Hematopoietic multipotent progenitor cell treated with erythropoietin and hydrocortisone succinate and interleukin-3 and kit ligand, for 17 days (in vitro differentiated cells): ENCODE measurements at regions not wholly inside any gene's neighbourhood (a gene's known extent, or its start where the extent isn't known, plus 50 kb on each side); places are given as distances from the start of the nearest gene placed in this dataset.

Source experiments
- DNase-seq: peaks from one replicate; pipeline ENCODE4 v3.0.0-alpha.2; 2015; ENCODE audit warnings: low spot score

DNA sequence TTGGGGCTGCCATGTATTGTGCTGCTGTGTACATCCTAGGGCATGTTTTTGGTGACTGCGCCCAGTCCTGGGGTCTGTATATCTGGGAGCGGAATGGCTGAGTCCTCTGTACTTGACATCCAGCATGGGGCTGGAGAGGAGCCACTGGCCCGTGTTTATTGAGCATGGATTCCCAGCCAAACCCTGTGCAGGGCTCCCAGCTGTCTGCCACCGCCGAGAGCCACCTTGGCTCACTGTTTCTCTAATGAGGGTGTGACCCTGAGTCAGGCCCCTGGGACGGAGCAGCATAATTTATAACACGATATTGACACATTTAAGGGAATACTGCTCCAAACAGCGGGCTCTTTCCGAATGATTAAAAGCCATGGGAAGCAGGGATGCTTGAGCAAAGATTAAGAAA, 211.5 kb upstream of the PWP1 start:
- DNase-seq = no peak

DNA sequence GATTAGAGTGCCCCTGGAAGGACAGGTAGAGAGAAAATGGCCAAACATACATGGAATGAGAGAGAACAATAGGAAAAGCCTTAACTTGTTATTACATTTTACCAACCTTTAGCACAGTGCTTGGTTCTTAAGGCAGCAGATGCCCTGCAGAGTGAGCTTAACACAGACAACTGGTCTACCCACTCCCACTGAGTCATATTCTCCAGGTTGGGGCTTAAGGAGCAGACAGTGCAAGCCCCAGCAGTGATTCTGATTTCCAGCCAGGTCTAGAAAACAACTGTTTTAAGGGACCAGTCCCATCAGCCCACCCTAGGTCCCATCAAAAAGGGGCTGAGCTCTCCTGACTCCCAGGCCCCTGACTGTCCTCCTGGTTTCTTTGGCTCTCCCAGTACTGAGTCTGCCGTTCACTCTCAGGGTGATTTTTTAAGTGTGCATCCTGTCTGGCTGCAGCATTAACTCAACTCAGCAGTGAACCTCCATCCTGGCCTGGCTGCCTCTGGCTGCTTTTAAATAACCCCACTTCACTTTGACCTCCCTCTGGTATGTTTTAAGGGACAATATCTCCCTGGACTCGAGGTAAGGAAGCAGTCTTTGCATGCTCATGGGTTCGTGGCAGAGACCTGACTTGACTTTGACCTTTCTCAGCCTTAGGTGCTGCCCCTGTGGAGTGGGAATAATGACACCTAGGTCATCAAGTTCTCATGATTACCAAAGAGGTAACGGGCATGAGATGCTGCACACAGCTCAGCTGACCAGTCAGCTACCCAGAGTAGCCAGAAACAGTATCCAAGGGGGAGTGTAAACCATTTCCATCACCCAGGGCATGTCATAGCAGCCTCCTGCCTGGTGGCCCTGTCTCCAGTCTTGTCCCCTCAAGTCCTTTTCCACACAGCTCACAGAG, 210.7 kb upstream of the PWP1 start:
- DNase-seq = no peak

DNA sequence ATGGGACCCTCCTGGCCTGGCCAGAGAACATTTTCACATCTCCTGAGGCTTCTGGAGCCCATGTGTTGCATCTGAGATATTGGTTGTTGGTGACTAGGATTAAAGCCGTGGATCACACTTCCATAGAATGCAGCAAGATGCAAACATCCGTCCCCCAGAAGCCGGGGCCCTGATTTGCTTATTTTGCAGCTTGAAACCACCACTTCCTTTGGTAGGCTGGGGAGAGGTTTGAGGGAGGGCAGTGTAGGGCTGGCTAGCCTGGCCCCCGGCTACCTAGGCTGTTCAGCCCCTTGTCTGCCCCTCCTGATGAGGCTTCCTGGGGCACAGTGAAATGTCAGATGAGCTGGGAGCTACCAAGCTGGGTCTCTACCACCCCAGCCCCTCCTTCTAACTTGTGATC, 209.7 kb upstream of the PWP1 start:
- DNase-seq = no peak

DNA sequence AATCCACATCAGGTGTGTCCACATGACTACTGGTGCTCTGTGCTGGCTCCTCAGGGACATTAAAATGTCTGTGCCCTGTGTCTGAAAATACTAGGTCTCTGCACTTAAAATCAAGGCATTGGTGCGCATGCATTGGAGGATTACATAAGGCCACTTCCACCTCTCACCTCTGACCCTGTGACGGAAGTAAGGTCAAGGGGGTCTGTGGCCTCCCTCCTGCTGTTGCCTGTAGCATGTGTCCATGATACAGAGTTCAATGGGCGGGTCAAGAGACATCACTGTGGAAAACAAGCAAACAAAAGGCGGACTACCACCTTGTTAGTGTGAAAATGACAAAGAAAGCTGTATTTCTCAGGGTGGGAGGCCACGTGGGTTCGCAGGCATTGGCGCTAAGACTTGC, 208.6 kb upstream of the PWP1 start:
- DNase-seq = no peak

DNA sequence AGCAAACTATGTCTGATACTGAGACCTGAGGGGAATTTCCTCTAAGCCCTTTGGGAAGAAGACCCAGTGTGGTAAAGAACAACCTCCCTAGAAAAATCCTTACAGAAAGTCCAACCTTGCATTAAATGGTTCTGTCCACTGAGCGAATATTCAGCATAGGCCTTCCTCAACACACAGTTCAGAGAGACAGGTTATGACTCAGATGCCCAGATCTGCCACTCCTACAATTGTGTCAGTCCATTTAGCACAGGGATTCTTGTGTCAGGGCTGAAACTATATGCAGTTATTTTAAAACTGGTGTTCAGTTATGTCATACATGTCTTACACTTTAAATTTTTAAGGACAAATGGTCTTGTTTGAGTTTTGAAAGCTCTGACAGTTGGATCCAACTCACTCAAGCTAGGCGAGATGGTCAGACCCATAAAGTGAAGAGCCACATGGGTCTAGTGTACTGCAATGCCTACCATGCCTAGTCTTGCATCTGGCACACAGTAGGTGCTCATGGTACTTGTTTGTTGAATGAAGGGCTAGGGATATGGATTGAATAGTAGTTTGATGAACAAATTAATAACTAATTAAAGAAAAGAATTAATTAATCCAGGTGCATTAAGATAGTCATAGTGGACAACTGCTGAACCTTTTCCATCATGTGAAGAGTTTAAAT, 207.5 kb upstream of the PWP1 start:
- no peak for DNase-seq

DNA sequence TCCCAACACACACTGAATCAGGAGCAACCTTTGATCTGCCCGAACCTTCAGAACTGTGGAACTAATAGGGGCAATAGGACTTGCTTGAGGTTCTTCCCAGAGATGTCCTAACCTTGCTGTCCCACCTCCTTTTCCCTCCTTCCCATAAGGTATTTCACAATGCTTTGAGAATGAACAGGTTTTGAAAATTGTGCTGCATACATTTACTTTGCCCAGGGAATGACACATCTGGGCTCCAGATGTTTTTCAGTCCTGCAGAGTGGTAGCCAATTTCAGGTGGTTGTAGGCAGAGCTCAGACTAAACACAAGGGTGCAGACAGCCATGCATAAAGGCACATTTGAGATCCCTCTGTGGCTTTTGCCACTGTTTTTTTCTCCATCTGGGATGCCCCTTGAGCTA, 206.7 kb upstream of the PWP1 start:
- DNase-seq = no peak

DNA sequence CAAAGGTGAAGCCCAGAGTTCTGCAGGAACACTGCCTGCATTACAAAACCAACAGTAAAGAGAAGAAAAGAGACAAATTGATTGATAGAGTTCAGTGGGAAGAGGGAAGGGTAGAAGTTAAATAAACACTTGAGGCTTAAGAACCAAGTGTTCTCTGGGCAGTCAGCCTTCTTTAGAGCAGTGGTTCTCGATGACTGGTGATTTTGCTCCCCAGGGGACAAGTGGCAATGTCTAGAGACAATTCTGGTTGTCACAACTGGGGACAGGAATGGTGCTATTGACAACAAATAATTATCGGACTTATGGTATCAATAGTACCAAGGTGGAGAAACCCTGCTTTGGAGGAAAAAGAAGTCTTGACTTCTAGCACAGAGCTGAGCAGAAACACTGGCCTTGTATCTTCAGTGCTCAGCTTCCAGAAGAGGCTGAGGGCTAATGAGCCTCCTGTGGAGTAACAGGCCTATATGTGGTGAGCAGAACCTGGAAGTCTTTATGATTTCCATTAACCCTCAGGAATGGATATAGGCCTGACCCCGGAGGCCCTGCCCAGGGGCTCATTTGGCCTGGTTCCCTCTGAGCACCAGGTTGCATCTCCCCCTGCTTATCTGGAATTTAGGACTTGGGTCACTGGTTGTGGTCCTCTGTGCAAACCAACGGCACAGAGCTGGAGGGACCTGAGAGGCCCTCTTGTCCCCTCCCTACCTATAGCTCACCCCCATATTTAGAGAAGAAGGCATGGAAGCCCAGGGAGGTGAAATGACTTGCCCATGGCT, 204.6 kb upstream of the PWP1 start:
- DNase-seq = no peak

DNA sequence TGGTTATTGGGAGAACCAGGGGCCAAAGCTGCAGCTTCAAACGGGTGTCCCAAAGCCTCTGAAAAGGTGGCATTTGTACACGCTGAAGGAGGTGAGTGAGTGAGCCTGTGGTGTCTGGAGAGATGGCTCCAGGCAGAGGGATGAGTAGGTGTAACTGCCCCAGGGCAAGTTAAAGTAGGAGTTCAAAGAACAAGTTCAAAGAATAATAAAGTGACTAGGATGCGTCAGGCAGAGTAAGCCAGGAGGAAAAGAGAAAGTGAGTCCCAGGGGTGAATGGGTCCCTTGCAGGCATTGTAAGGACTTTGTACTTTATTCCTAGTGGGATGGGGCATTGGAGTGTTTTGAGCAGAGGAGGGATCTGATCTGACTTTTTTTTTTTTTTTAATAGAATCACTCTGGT, 201.4 kb upstream of the PWP1 start:
- DNase-seq = no peak

DNA sequence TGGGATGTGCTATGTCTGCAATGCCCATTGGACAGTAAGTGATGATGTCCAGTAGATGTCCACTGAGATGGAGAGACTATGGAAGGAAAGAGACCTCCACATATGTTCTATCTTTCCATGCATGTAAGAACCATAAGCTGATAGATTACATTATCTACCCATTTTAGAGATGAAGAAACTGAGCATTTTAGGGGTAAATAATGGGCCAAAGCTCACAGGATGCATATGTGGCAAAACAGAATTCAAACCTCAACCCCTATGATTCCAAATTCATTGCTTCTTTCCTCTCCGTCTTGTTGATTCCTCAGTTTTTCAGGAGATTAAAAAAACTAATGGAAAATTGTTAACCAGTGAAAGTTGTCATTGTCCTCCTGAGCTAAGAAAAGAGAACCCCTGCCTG, 200.7 kb upstream of the PWP1 start:
- no peak for DNase-seq

DNA sequence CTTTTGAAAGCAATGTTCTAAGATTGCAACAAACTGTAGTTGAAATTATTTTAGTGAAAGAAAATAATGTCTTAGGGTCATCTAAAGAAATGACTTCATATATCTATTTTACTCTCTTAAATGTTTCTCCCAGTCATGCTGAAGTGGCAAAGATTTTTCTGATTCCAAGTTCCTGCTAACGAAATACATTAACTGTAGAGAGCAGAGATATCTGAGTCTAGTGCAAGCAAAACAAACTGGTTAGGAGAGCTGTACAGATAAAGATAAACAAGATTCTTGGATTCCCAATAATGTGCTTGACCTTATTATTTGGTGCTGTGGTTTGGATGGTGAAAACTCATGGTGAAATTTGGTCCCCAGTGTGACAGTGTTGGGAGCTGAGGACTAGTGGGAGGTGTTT, 199.9 kb upstream of the PWP1 start:
- DNase-seq = no peak

DNA sequence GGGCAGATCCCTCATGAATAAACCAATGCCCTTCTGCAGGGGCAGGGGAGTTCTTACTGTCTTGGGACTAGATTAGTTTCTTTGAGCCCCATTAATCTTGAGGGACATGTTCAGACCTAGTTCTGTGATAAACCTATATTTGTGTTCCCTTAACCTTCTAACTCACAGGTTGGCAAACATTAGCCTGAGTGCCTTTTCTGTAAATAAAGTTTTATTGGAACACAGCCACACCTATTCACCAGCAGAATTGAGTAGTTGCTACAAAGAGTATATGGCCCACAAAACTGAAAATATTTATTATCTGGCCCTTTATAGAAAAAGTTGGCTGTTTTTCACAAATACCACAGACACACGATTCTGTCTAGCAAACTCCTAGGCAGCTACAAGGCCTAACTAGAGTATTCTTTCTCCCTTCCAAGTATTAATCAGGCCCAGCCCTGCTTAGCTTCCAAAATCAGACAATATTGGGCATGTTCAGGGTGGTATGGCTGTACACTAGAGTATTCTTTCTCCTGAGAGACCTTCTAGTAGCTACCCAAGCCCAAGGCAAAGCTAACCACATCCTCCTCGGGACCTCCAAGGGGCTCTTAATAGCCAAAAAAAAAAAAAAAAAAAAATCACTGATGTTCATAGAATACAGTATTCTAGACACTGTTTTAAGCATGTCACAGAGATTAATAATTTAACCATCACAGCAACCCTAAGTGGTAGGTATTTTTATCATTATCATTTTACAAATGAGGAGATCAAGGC, 199.3 kb upstream of the PWP1 start:
- no peak for DNase-seq

DNA sequence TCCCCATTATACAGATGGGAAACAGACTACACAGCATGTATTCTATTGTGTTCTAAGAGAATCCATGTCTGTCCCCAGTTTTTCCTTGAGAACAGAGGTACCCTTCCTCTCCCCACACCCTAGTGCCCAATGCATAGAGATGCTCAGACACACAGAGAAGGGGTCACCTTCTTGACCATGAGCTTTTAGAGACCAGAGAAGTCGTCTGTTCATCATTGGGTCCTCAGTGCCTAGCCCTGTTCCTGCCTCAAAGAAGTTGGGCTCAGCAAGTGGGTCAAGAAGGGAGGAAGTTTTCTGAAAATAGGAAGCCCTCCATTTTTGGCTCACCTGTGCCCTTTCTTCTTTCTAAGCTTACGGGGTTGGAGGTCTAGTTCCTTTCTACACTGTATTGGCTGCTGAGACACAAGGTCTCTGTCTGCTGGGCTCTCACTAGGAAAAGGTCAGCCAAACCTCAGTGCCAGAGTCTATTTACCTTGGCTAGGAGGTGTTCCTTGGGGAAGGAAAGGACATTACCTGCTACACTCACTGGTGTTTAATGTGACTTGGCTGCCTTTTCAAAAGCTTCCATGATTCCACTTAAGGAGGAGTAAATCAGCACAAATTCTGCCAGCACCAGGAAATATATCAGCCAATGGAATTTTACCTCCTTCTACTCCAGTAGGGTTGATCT, 198.5 kb upstream of the PWP1 start:
- DNase-seq = no peak

DNA sequence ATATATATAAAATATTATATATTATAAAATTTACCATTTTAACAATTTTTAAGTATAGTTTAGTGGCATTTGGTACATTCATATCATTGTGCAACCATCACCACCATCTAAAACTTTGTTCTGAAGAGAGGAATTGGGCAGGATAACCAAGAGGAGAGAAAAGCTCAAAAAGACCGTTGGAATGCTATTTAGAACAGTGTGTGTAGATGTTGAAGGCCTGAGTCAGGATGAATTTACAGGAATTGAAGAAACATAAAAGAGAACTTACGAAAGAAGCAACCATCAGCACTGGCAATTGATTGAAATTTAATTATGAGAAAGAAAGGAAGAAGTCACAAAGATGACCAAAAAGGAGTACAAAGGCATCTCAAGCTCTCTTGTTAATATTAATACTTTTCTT, 196.9 kb upstream of the PWP1 start:
- no peak for DNase-seq

DNA sequence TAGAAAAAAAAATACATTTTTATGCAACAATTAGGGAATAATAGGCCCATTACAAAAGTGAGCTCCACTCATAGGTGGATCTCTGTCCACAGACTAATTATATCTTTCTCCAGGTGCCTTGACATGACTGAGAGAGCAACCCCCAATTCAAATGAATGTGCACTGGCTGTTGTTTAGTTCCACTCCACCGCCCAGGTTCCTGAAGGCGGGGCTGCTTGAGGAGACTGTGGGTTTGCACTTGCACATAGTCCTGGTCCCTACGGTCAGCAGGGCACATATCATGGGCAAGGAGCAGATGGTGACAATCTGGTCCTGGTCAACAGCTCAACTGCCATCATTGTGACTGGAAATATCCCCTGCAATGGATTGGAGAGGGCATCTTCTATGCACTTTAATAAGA, 195.6 kb upstream of the PWP1 start:
- DNase-seq = no peak

DNA sequence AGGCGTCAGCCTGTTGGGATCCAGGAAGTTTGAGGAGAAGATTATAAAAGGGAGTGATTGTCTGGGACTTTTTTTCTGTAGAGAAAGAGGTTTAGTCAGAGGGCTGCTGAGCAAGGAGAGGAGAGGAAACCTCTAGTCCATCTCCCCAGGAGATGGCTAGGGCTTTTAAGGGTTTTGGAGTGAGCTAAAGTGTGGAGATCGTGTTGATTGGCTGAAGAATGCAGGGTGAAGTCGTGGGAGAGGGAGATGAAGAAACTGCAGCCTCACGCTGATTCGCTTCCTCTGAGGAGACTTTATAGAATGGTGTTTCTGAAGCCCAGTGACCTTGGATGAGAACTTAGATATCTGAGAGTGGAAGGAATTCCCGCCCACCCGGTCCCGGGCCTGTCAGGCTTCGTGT, 193.7 kb upstream of the PWP1 start:
- no peak for DNase-seq

DNA sequence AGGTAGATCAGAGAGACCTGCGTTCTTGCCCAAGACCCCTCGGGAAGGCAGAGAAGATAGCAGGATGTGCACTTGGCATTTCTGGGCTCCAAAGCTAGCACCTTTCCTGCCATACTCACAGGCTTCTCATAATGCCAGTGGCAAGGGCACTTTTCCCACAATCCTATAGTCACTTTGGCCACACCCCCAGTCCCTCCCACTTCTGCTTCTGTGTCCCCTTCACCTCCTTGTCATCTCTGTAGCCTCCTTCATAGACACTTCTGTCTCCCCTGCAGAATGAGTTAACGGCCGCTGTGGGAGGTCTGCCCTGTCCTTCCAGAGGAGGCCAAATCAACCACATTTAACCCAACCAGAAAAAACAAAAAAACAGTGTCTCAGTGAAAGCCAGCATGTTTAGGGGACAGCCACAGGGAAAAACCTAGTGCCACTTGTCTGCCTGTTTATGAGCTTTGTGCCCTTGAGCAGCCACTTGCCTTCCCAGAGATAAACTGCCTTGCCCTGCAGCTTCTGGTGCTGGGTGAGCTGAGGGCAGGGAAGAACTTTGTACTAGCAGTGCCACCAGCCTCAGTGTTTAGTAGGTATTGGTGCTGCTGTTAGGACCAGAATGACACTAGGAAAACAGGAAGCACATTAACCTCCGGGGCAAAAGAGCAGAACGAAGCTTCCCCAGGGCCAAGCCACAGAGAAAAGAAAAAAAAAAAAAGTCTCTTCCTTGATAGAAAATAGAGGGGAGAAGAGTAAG, 193.0 kb upstream of the PWP1 start:
- no peak for DNase-seq

DNA sequence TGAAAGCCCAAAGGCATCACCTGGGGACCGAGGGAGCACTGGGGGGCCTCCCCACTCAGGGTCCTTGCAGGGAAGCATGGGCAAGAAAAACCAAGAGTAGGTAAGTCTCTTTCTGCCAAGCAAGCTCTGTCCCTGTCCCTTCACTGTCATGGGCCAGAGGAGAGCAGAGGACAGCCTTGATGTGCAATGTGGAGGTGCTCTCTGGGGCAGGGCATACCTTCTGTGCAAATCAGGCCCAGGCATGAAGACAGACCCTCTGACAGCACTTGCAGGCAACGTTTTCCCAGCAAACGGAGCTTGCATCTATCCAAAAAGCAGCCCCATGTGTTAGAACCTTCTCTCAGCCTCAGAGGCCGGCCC, 192.5 kb upstream of the PWP1 start:
- DNase-seq = no peak

DNA sequence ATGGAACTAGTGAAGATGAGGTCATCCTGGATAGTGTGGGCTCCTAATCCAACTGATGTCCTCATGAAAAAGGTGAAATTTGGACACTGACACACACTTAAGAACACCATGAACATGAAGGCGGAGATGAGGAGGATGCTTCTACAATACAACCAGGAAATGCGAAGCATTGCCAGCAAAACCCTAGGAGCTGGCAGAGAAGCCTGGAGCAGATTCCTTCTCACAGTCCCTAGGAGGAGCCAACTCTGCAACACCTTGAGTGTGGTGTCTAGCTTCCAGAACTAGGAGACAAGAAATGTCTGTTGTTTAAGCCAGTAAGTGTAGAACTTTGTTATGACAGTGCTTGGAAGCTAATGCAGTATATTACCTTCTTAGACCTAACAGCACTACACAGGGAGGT, 191.9 kb upstream of the PWP1 start:
- DNase-seq = no peak

DNA sequence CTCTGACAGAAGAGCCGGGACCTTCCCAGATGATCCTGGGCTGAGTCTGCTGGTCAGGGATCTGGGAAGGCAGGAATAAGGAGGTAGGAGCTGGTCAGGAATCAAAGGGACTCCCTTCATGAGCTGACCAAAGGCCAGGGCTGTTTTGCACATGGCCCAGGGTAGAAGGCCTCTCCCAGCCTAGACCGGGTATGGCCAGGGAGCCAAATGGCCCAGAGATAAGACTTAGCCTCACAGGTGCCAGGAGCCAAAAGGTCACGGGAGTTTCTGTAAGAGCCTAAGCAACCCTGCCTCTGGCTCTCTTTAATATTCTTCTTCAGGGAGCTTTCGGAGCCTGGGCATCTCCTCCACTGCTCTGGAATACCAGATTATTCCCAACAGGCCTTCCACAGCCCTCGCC, 191.3 kb upstream of the PWP1 start:
- DNase-seq = no peak

DNA sequence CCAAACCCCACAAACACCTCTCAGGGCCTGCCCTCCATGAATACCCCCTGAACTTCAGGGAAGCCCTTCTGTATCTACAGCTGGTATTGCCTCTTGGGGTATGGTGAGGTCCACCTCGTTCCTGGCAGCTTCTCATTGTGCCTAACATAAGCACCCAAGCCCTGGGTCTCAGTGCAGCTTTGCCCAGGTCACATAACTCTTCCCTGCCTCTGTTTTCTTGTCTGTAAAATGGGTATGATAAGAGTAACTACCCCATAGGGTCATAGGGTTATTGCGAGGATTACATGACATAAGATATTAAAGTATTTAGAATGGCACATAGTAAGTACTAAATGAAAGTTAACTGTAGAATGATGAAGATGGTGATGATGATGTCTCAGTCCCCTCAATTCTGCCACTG, 190.0 kb upstream of the PWP1 start:
- DNase-seq = no peak

DNA sequence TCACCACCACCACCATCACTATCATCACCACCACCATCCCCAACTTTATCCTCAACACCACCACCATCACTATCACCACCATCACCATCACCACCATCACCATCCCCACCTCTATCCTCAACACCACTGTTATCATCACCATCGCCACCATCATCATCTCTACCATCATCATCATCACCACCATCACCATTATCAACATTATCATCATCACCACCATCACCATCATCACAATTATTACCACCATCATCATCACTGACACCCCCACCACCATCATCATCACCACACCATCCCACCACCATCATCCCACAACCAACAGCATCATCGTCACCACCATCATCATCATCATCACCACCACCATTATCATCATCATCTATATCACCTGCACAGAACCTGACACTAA, 188.4 kb upstream of the PWP1 start:
- no peak for DNase-seq
